ENCODE measurements at regions not wholly inside any gene's neighbourhood (a gene's known extent, or its start where the extent isn't known, plus 50 kb on each side); places are given as distances from the start of the nearest gene placed in this dataset.
"Not testable (repeated sequence)": the region's sequence is repeated elsewhere in the genome, so short reads cannot be mapped to it uniquely, and the experiment has no call there.

DNA sequence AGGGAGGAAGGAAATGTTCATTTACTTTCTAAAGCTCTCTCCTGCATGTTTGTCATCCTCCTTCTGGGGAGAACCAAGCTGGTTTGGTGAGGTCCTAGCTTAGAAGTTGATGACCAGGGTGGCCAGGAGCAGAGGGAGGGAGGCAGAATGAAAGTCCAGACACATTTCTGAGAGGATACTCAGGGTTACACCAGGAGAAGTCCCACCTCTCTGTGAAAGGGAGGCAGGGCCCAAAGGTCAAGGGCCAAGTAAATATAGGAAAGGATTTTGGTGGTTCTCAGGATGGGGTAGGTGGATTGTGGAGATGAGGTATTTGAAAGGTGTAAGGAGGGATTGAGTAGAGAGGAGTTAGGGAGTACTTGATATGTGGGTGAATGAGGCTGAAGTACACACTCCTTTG lies 58.0 kb upstream of the FBXO11 start:
- no peak for DNase-seq (ENCODE audit: low read depth in 4 of 4, low spot score in 3 of 4)

DNA sequence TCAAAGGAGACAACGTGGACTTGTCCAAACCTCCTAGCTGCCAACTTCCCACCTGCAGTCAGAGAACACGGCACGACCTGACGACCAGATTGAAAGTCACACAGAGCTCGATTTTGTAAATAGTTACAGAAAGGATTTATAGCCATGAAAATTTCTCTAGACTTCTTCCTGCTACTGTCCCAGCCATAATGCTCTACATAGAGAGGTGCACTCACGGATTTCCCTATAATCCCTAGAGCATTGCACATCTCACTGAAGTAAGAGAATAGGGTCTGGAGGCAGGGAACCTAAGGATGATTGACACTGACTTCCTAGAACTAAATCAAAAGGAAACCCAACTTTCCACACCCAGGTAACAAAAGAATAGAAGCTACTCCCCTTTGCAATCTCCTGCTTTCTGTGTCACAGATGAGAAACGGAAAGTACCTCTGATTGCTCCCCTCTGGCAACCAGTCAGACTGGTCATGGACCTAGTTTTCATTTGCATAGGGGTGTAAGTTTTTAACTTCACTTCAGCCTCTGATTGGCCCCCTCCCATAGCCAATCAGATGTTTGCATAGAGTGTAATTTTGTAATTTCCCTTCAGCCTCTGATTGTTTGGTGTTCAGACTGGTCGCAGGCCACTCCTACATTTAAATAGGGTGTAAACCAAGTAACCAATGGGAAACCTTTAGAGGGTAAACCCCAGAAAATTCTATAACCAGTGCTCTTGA lies 58.6 kb upstream of the FBXO11 start:
- DNase-seq (ENCODE audit: low read depth in 4 of 4, low spot score in 3 of 4): no peak

DNA sequence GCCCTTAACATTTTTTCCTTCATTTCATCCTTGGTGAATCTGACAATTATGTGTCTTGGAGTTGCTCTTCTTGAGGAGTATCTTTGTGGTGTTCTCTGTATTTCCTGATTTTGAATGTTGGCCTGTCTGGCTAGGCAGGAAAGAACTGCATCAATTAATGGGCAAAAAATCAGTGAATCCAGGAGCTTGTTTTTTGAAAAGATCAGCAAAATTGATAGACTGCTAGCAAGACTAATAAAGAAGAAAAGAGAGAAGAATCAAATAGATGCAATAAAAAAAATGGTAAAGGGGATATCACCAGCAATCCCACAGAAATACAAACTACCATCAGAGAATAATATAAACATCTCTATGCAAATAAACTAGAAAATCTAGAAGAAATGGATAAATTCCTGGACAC lies 70.4 kb upstream of the FBXO11 start:
- DNase-seq (ENCODE audit: low read depth in 4 of 4, low spot score in 3 of 4): not testable (repeated sequence)

DNA sequence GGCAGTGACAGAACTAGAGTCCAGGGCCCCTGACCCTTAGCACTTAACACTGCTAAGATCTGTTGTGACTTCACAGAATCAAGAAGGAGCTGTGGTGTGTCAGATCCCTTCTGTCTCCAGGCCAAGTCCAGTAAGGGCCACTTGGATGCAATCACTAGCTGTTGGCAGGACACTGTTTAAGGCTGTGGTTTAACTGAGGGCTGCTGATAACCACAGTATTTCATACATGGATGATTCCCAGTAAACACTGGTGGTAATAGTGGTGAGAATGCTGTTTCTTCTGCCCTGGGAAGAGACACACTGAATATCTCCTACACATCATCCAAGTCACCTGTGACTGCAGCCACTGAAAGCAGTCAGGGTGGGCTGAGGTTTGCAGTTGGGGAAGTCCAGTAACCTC lies 77.7 kb upstream of the FBXO11 start:
- no peak for DNase-seq (ENCODE audit: low read depth in 4 of 4, low spot score in 3 of 4)

DNA sequence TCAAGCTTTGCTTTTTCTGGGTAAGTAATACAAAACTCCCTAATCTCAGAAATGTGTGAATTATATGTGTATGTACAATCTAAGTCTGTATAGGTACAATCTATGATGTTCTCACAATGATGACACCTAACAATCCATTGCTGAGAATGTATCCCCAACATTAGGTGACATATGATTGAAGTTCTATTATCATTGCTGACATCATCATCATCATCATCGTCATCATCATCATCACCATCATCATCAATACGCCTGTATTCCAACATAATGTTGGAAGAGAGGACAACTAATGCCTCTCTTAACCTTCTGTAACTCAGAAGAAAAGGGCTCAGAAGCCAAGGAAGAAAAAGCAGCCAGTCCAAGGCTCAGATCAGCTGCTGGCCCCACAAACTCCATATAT lies 84.2 kb upstream of the FBXO11 start:
- no peak for DNase-seq (ENCODE audit: low read depth in 4 of 4, low spot score in 3 of 4)

DNA sequence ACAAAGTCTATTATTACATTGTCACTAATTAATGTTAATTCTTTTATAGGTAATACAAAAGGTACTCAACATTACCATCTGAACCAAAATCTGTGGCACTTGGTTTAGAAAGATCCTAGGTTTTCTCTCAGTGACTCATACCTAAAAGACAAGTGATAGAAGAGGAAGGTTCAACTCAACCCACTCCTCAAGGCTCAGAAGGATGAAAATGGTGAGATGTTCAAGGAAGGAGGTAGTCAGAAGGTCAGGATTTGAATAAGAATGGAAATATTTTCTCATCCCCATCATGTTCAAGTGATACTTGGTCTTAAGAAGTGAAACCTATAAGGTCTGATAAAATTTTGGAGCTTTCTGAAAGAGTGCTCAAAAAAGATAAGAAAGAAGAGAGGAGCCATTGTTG lies 86.4 kb upstream of the FBXO11 start:
- DNase-seq (ENCODE audit: low read depth in 4 of 4, low spot score in 3 of 4): no peak

DNA sequence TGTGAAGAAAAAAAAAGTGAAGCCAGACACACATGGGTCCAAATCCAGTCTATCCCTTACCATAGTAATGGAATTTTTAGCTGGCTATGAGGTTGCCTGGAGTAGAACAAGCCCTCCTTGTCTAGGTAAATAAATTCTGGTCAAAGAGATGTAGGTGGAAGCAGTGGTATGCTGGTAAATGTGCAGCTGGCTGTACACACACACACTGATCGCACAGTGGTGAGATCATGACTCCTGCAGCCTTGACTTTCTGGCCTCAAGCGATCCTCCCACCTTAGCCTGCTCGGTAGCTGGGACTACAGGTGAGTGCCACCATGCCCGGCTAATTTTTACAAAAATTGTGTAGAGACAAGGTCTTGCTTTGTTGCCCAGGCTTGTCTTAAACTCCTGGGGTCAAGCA lies 90.5 kb upstream of the FBXO11 start:
- DNase-seq (ENCODE audit: low read depth in 4 of 4, low spot score in 3 of 4): no peak

DNA sequence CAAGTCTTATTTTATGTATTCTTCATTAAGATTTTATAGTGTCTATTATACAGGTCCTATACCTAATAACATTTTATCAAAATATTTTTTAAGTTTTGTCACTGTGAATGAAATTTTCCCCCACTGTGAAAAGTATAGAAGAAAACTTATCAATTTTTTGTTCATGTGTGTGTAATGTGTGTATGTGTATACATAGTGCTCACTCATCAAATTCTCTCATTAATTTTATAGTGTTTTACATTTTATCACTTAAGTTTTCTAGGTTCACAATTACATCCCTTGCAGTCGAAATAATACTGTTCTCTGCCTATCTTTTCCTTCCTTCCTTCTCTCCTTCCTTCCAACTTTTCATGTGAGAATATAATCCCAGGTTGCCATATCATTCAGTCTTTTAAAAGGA lies 93.2 kb upstream of the FBXO11 start:
- no peak for DNase-seq (ENCODE audit: low read depth in 4 of 4, low spot score in 3 of 4)

DNA sequence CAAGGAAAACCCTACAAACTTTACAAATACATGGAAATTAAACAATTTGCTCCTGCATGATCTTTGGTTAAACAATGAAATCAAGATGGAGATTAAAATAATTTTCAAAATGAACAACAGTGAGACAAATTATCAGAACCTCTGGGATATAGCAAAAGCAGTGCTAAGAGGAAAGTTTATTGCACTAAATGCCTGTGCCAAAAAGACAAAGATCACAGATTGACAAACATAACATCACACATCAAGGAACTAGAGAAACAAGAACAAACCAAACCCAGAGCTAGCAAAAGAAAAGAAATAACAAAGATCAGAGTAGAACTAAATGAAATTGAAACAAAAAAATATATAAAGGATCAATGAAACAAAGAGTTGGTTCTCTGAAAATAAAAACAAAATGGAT lies 95.2 kb upstream of the FBXO11 start:
- DNase-seq (ENCODE audit: low read depth in 4 of 4, low spot score in 3 of 4): no peak

DNA sequence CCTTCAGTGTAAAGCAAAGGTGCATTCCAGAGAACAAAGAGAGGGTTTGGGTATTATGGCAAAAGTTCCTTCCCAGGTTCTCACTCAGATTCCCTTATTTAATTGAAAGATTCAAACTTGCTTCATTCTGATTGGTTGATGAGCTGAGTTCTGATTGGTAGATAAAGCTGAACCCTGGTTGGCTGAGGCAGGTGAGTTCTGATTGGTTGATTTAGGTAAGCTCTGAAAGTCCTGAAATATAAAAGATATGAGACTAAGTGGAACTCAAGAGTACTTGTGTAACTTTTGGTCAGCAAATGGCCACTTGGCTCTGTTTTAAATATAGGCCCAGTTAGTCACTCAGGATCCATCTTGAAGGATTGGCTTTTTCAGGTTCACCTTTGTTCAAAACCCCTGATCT lies 99.8 kb upstream of the FBXO11 start:
- no peak for DNase-seq (ENCODE audit: low read depth in 4 of 4, low spot score in 3 of 4)

DNA sequence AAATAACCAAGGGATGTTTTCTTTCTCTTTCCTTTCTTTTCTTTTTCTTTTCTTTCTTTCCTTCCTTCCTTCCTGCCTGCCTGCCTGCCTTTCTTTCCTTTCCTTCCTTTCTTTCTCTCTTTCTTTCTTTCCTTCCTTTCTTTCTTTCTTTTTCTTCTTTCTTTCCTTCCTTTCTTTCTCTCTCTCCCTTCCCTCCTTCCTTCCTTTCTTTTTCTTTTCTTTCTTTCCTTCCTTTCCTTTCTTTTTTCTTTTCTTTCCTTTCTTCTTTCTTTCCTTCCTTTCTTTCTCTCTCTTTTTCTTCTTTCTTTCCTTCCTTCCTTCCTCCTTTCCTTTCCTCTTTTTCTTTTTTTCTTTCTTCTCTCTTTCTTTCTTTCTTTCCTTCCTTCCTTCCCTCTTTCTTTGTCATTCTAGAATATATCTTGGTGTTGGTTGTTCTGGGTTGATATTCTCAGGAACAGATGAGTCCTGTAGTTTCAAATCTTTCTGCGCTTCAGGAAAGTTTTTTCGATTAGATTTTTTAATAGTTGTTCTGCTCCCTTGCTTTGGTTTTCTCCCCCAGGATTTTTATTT lies 101.5 kb upstream of the FBXO11 start:
- no peak for DNase-seq (ENCODE audit: low read depth in 4 of 4, low spot score in 3 of 4)

DNA sequence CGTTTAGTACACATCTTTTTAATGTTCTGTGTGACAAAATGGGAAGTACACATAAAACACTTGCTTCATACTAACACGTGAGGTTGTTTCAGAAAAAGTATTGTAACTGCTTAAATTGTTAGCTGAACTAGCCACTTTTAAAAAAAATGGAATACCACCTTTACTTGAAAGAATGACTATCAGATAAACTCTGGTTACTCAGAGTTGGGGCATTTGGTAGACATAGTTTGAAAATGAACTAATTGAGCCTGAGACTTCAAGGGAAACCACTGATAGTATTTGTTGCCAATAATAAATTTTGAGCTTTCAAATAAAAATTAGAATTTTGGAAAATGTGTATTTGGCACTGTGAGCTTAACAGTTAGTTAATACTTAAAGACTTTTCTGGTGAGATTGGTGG lies 103.0 kb upstream of the FBXO11 start:
- DNase-seq (ENCODE audit: low read depth in 4 of 4, low spot score in 3 of 4): no peak

DNA sequence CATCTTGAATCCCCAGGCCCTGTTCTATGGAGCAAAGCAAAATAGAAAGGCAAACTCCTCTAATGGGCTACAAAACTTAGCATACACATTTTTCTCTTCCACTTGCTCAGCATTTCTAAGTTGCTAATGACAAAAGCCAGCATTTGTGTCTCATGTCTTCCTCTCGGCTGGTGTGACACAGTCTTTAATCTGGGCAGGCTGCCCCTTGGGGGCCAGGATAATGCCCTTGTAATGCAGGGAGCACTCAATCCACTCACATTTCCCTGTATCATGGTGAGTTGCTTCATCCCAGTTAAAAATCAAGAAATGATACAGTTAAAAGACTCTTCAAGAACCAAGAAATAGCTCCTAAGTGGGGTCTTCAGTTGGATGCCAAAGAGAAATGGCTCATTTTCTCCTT lies 109.1 kb upstream of the FBXO11 start:
- DNase-seq (ENCODE audit: low read depth in 4 of 4, low spot score in 3 of 4): no peak

DNA sequence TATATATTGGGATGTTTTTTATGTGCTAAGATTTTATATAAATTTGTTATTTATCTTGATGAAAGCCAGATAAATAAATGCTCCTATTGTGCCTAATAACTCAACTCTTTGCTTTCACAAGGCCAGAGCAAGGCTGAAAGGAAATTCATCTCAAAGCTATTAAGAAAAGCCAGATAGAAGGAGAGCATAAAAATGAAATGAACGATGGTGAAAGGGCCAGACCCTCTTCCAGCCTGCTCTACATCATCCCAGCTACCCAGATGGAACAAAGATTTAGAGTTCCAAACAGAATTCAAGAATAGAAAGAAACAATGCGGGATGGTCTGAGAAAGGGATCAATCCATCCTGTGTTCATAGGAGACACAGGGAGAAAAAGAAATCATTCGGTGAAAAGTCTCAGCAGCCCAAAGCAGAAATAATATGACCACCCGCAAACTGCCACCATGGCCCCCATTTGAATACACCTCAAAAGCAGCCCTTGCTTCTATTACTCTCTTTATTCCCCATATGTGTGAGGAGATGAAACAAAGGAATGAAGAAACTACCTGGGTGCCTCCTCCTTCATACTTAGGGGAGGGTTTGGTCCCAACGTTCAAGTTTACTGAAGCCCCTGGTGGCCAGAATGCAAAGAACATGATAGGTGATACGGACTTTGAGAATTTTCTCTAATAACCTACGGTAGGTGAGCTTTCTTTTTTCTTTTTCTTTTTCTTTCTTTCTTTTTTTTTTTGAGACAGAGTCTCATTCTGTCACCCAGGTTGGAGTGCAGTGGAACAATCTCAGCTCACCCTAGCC lies 110.1 kb upstream of the FBXO11 start:
- no peak for DNase-seq (ENCODE audit: low read depth in 4 of 4, low spot score in 3 of 4)

DNA sequence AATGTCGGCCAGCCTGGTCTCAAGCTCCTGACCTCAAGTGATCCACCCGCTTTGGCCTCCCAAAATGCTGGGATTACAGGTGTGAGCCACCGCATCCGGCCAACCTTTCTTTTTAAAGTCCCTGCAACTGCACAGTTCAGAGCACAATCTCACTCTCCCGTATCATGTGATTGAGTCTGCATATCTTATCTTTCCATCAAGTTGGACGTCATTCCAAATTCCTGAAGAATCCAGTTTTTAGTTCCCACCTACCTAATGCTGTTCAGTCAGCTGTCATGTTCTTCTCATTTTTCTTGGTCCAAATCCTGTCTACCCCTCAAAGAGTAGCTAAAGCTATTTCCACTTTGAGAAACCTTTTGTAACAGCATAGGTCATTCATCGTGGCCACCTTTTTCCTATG lies 110.8 kb upstream of the FBXO11 start:
- DNase-seq (ENCODE audit: low read depth in 4 of 4, low spot score in 3 of 4): no peak

DNA sequence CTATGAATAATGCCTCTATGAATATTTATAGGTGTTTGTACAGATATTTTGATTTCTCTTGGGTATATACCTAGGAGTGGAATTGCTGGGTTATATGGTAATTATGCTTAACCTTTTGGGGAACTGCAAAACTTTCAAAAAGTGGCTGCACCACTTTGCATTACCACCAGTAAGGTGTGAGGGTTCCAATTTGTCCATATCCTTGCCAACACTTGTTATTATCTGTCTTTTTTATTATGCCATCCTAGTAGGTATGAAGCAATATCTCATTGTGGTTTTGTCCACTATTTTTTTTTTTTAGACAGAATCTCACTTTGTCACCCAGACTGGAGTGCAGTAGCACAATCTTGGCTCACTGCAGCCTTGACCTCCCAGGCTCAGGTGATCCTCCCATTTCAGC lies 112.2 kb upstream of the FBXO11 start:
- no peak for DNase-seq (ENCODE audit: low read depth in 4 of 4, low spot score in 3 of 4)

DNA sequence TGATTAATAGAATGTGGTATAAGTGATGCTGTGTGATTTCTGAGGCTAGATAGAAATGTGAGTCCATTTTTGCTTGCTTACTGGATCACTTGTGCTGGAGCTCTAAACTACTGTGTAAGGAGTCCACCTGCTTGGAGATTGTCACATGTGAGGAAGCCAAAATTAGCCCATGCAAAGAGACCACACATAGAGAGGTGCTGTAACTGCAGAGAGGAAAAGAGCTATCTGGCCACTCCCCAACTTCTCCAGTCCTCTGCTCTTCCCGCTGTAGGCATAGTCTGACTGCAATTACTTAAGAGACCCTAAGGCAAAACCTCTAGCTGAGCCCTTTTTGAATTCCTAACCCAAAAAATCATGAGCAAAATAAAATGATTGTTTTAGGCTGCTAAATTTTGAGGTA lies 120.6 kb upstream of the FBXO11 start:
- no peak for DNase-seq (ENCODE audit: low read depth in 4 of 4, low spot score in 3 of 4)

DNA sequence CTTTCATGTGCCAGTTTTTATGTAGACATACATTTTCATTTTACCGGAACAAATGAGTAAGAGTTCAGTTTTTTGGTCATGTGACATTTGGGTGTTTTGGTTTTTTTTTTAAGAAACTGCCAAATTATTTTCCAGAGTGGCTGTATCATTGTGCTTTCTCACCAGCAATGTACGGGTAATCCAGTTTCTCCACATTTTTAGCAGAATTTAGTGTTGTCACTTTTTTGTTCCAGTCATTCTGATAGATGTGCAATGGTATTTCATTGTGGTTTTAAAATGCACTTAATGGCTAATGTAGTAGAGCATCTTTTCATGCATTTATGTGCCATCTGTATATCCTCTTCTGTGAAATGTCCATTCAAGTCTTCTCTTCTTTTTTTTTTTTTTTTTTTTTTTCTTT lies 126.5 kb upstream of the FBXO11 start:
- no peak for DNase-seq (ENCODE audit: low read depth in 4 of 4, low spot score in 3 of 4)

DNA sequence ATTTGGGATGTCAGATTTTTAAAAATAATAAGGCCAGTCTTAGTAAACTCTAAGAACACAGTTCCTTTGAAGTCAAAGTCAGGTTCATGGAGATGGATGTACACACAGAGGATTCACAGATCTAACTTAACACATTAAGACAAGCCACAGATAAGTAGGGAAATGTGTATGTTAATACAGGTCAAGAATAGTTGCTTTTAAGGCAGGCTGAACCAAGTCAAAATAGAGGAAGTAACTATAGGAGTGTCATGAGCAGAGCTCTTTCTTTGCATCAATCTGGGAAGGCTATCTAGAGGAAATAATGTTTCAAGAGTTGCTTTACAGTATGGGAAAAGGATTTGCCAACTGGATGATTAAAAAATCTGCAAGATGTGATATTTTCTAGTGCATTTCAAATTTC lies 128.0 kb upstream of the FBXO11 start:
- no peak for DNase-seq (ENCODE audit: low read depth in 4 of 4, low spot score in 3 of 4)

DNA sequence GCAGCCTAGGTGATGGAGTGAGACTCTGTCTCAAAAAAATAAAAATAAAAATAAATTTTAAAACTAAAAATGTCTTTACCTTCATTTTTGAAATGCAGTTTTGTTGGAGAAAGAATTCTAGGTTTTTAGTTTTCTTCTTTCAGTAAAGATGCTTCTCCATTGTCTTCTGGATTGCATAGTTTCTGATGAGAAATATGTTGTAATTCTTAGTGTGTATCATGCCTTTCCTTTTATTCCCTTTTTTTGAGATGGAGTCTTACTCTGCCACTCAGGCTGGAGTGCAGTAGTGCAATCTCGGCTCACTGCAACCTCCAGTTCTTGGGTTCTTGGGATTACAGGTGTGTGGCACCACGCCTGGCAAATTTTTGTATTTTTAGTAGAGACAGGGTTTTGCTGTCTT lies 130.0 kb upstream of the FBXO11 start:
- no peak for DNase-seq (ENCODE audit: low read depth in 4 of 4, low spot score in 3 of 4)

DNA sequence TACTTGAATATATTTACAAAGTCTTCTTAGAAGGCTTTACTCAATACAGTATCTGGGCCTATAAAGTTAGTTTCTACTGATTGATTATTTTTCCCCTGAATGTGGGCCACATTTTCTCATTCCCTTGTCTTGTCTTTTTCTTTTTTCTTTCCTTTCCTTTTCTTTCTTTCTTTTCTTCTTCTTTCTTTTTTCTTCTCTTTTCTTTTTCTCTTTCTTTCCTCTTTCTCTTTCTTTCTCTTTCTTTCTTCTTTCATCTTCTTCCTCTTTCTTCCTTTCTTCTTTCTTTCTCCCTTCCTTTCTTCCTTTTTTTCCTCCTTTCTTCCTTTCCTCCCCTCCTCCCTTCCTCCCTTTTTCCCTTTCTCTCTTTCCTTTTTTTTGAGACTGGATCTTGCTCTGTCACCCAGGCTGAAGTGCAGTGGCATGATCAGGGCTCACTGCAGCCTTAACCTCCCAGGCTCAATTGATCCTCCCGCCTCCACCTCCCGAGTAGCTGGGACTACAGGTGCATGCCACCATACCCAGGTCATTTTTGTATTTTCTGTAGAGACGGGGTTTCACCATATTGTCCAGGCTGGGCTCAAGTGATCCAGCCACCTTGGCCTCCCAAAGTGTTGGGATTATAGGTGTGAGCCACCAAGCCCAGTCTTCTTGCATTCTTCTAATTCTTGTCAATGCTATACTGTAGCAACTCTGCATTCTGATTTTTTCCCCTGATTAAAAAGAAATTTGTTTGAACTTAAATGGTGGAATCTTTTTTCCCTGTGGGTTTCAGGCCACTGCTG lies 133.1 kb upstream of the FBXO11 start:
- no peak for DNase-seq (ENCODE audit: low read depth in 4 of 4, low spot score in 3 of 4)

All from left renal pelvis (tissue), 4 donors.